ENCODE measurements at regions not wholly inside any gene's neighbourhood (a gene's known extent, or its start where the extent isn't known, plus 50 kb on each side); places are given as distances from the start of the nearest gene placed in this dataset.

DNA sequence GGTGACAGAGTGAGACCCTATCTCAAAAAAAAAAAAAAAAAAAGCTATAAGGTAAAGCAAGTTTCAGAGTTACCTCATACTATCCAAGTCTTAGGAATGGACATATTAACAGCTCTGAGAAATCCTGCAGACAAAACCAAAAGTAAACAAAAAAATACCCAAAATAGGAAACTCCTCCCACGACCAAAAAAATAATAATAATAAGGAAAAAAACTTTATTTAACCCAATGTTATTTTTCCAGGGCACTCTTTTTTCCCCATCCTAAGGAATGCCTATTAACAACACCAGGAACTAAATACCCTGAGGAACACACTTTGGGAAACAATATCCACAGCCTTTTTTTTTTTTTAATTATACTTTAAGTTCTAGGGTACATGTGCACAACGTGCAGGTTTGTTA, 135.5 kb upstream of the CCND2 start:
- Histone ChIP-seq H3K36me3 (ENCODE audit: control insufficient read depth in 2 of 2, insufficient read depth in 1 of 2, low read length in 2 of 2) (no peaks in the 10 kb centered on the region), H3K9me3 (ENCODE audit: control insufficient read depth, insufficient read depth, low read depth, low read length) (no peaks in the 10 kb centered on the region), H3K27ac (ENCODE audit: extremely low read depth, low read depth, low read length) (no peak overlapping the region), H3K4me1 (ENCODE audit: control insufficient read depth, insufficient read depth, low read length) (no peaks in the 10 kb centered on the region), H3K4me3 (ENCODE audit: low read depth, low read length) (no peak overlapping the region)
- POLR2A ChIA-PET = no interaction called here
- TF ChIP-seq KLF9 (tag by site-specific recombination; IDR thresholded peaks at IDR 0.05; ENCODE audit: low read depth) (no peak), ZNF701 (tag by site-specific recombination; IDR thresholded peaks at IDR 0.05) (no peak), ZNF530 (tag by site-specific recombination; IDR thresholded peaks at IDR 0.05; ENCODE audit: low read depth) (no peak)
- CTCF ChIA-PET = interaction anchor here (0.7 to 1.7 kb wide), 3 partner anchors 31 to 797 kb away, joined by 3 to 4 read pairs (median 3); no protein-coding TSS in a partner anchor

DNA sequence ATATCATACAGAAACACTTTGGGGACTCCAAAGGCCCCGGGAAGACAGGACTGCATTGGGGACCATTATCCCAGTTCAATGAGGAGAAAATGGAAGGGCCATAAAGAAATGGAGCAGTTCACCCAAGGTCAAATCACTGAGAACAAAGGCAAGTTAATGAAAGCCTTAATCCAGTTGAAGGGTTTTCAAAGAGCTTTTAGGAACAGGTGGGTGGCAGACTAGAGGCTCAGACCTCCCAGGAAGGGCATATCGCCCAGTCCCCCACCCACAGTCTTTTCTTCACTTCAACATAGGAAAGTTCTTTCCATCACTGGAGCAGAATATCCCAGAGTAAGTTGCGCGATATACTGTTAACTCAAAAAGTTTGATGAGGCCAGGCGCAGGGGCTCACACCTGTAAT, 136.1 kb upstream of the CCND2 start:
- ChIA-PET POLR2A (no interaction called here), CTCF (interaction anchor here (0.7 to 1.7 kb wide), 3 partner anchors 30 to 796 kb away, joined by 3 to 4 read pairs (median 3); no protein-coding TSS in a partner anchor)
- Histone ChIP-seq H3K9me3 (ENCODE audit: control insufficient read depth, insufficient read depth, low read depth, low read length) (no peaks in the 10 kb centered on the region), H3K4me3 (ENCODE audit: low read depth, low read length) (no peak overlapping the region), H3K27ac (ENCODE audit: extremely low read depth, low read depth, low read length) (no peak overlapping the region), H3K36me3 (ENCODE audit: control insufficient read depth in 2 of 2, insufficient read depth in 1 of 2, low read length in 2 of 2) (no peaks in the 10 kb centered on the region), H3K4me1 (ENCODE audit: control insufficient read depth, insufficient read depth, low read length) (no peaks in the 10 kb centered on the region)
- TF ChIP-seq PBX3 (CRISPR knock-in tag; IDR thresholded peaks at IDR 0.05) (no peak), ZNF514 (tag by site-specific recombination; IDR thresholded peaks at IDR 0.05) (no peak), ZNF366 (tag by site-specific recombination; conservative IDR thresholded peaks at IDR 0.05) (no peak), SP7 (tag by site-specific recombination; IDR thresholded peaks at IDR 0.05) (no peak), ZNF292 (tag by site-specific recombination; IDR thresholded peaks at IDR 0.05; ENCODE audit: borderline replicate concordance, low read depth) (no peak), ZNF302 (tag by site-specific recombination; IDR thresholded peaks at IDR 0.05; ENCODE audit: low read depth) (no peak), ZBTB20 (tag by site-specific recombination; IDR thresholded peaks at IDR 0.05) (no peak), RBAK (tag by site-specific recombination; IDR thresholded peaks at IDR 0.05) (no peak), ZFP37 (tag by site-specific recombination; IDR thresholded peaks at IDR 0.05) (no peak), ZNF777 (tag by site-specific recombination; IDR thresholded peaks at IDR 0.05; ENCODE audit: borderline replicate concordance) (no peak), ZNF214 (tag by site-specific recombination; IDR thresholded peaks at IDR 0.05; ENCODE audit: borderline replicate concordance) (no peak), ZNF148 (tag by site-specific recombination; IDR thresholded peaks at IDR 0.05; ENCODE audit: borderline replicate concordance) (no peak), ZNF132 (tag by site-specific recombination; IDR thresholded peaks at IDR 0.05; ENCODE audit: borderline replicate concordance) (no peak), ZEB2 (tag by site-specific recombination; IDR thresholded peaks at IDR 0.05) (no peak), GFI1B (tag by site-specific recombination; IDR thresholded peaks at IDR 0.05) (no peak)
- TF ChIP-seq, protein P1, sequence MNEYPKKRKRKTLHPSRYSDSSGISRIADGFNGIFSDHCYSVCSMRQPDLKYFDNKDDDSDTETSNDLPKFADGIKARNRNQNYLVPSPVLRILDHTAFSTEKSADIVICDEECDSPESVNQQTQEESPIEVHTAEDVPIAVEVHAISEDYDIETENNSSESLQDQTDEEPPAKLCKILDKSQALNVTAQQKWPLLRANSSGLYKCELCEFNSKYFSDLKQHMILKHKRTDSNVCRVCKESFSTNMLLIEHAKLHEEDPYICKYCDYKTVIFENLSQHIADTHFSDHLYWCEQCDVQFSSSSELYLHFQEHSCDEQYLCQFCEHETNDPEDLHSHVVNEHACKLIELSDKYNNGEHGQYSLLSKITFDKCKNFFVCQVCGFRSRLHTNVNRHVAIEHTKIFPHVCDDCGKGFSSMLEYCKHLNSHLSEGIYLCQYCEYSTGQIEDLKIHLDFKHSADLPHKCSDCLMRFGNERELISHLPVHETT (tag by site-specific recombination; IDR thresholded peaks at IDR 0.05) = no peak
